Peyer's patch (tissue), 4 donors: ENCODE measurements at regions not wholly inside any gene's neighbourhood (a gene's known extent, or its start where the extent isn't known, plus 50 kb on each side); places are given as distances from the start of the nearest gene placed in this dataset.

Experiments used
- DNase-seq, 3 donors: peaks; one replicate each; pipeline ENCODE4 v3.0.0-alpha.2; 2017 to 2019
- H3K27ac ChIP-seq, 4 donors: fragments of 200-600 bp; sonication (generic); one replicate each; pipeline ENCODE4 v1.5.1; 2016 to 2019
- H3K27me3 ChIP-seq, 2 donors: fragments of 200-600 bp; sonication (generic); one replicate each; pipeline ENCODE4 v1.5.1; 2019
- H3K36me3 ChIP-seq, 3 donors: fragments of 200-600 bp; sonication (generic); one replicate each; pipeline ENCODE4 v1.5.1; 2016 to 2019
- H3K4me1 ChIP-seq, 4 donors: fragments of 200-600 bp; sonication (generic); one replicate each; pipeline ENCODE4 v1.5.1; 2016 to 2019
- H3K4me3 ChIP-seq, 4 donors: fragments of 200-600 bp; sonication (generic); 1 replicate in 3 of 4; 2 replicates in 1 of 4; pipeline ENCODE4 v1.5.1; 2016 to 2019; ENCODE audit warnings: mild to moderate bottlenecking in 1 of 4
- H3K9me3 ChIP-seq, 4 donors: fragments of 200-600 bp; sonication (generic); one replicate each; pipeline ENCODE4 v1.5.1; 2016 to 2019; ENCODE audit warnings: mild to moderate bottlenecking in 1 of 4
- CTCF ChIP-seq, 6 experiments: fragments of 450-650 bp in 4 of 6; fragments of 200-600 bp in 2 of 6; sonication (generic) in 1 of 6; IDR thresholded peaks; one replicate each; pipeline ENCODE4 v1.5.1; 2017 to 2019; ENCODE audit warnings: antibody characterized with exemption in 6 of 6, mild to moderate bottlenecking in 3 of 6, moderate library complexity in 1 of 6
- POLR2A ChIP-seq, 2 donors: fragments of 450-650 bp; IDR thresholded peaks; one replicate each; pipeline ENCODE4 v1.5.1; 2017; ENCODE audit warnings: antibody characterized with exemption in 2 of 2, mild to moderate bottlenecking in 2 of 2, moderate library complexity in 2 of 2

DNA sequence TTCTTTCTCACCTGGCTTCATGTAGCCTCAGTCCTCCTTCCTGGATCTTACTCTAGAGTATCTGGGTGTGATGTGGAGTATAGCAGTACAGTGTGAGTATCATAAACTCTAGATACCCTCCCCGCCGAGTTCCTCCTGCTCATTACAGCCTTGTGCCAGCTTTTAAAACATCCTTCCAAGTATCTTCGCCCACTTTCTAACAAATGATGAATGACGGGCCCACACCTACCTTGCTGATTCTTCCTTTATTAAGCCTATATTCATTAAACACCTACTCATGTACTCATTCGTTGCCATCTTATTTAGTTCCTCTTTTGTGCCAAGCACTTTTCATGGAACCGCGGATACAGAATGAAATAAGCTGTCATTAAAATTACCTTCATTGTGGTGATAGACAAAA, 1585.3 kb upstream of the TENM3 start:
- H3K36me3 ChIP-seq = no peaks in the 10 kb centered on the region
- no peaks in the 10 kb centered on the region for H3K4me1 ChIP-seq
- TF ChIP-seq CTCF (IDR thresholded peaks at IDR 0.05) (no peak), POLR2A (IDR thresholded peaks at IDR 0.05) (no peak)
- no peak overlapping the region for H3K4me3 ChIP-seq
- DNase-seq = no peak
- no peaks in the 10 kb centered on the region for H3K9me3 ChIP-seq
- H3K27ac ChIP-seq = no peak overlapping the region
- no peaks in the 10 kb centered on the region for H3K27me3 ChIP-seq

- peak in 2 of 3 donors; percentile 54 to 83 for DNase-seq
- Histone ChIP-seq H3K27me3 (no peaks in the 10 kb centered on the region), H3K4me3 (no peak overlapping the region), H3K36me3 (no peaks in the 10 kb centered on the region), H3K27ac (no peak overlapping the region), H3K4me1 (no peaks in the 10 kb centered on the region), H3K9me3 (no peaks in the 10 kb centered on the region)
- TF ChIP-seq CTCF (IDR thresholded peaks at IDR 0.05) (peak in 4 of 6 experiments; percentile 57 to 69 (median 64)), POLR2A (IDR thresholded peaks at IDR 0.05) (no peak)
Observed at GRCh38 chr4:180664766-180665368, 1578.3 kb upstream of the TENM3 start.

- Histone ChIP-seq H3K9me3 (no peaks in the 10 kb centered on the region), H3K27me3 (no peaks in the 10 kb centered on the region), H3K4me3 (no peak overlapping the region), H3K4me1 (no peaks in the 10 kb centered on the region), H3K27ac (no peak overlapping the region), H3K36me3 (no peaks in the 10 kb centered on the region)
- DNase-seq = no peak
- no peak for TF ChIP-seq CTCF (IDR thresholded peaks at IDR 0.05)
Observed at GRCh38 chr4:180665481-180665880, 1577.7 kb upstream of the TENM3 start.

DNA sequence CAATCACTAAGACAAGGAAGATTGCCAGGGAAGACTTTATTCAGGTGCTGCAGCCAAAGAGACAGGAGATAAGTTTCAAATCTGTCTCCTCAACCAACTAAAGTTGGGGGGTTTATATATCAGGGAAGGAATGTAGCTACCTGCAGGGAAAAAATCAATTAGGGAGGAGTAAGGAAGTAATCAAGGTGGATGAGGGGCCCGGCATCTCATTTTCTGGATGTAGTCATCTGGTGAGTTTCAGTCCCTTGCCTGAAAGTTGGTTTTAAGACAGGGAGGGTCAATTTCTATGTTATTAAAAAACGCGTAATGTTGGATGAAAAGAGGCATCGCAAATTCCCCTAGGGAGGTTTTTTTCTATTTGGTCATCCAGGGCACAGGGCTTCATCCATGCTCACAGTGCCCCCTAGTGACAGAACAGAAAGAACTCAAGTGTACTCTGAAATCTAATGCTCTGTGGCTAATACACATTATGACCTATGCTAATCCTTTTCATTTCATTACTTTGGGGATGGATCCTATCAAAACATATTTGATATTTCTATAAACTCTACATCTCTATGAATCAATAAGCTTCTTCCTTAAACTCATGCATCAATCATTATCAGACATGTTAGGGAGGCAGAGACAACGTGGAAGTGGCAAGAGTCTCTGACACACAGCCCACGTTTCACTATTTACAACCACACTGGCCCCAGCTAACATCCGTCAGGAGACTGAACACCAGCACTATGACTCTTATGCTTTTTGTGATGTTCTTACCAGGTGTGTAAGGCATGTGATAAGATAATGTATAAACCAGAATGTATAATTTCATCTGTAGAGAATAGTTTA, 1577.0 kb upstream of the TENM3 start:
- Histone ChIP-seq H3K27me3 (no peaks in the 10 kb centered on the region), H3K27ac (no peak overlapping the region), H3K4me1 (no peaks in the 10 kb centered on the region), H3K4me3 (no peak overlapping the region), H3K36me3 (no peaks in the 10 kb centered on the region), H3K9me3 (no peaks in the 10 kb centered on the region)
- DNase-seq = peak in 1 of 3 donors; percentile 59
- peak in 4 of 6 experiments; percentile 37 to 54 (median 50) for TF ChIP-seq CTCF (IDR thresholded peaks at IDR 0.05)
- TF ChIP-seq POLR2A (IDR thresholded peaks at IDR 0.05) = no peak

- Histone ChIP-seq H3K27me3 (no peaks in the 10 kb centered on the region), H3K27ac (no peak overlapping the region), H3K4me3 (no peak overlapping the region), H3K36me3 (no peaks in the 10 kb centered on the region), H3K4me1 (no peaks in the 10 kb centered on the region), H3K9me3 (no peaks in the 10 kb centered on the region)
- DNase-seq = no peak
- no peak for TF ChIP-seq POLR2A (IDR thresholded peaks at IDR 0.05)
- no peak for TF ChIP-seq CTCF (IDR thresholded peaks at IDR 0.05)
Observed at GRCh38 chr4:180668732-180669131, 1574.5 kb upstream of the TENM3 start.
